ENCODE measurements at regions not wholly inside any gene's neighbourhood (a gene's known extent, or its start where the extent isn't known, plus 50 kb on each side); places are given as distances from the start of the nearest gene placed in this dataset.

GRCh38 chr2:35292199-35292598, 1063.4 kb upstream of the CRIM1 start:
- ATAC-seq (no peak), DNase-seq (no peak), FAIRE-seq (no peak)
- H3K4me3 ChIP-seq, result no peak overlapping the region
- no peak for TF ChIP-seq CTCF (IDR thresholded peaks at IDR 0.05)
- no peak overlapping the region for H3K27ac ChIP-seq
- H3K36me3 ChIP-seq, result no peaks in the 10 kb centered on the region
- H3K27me3 ChIP-seq, result no peaks in the 10 kb centered on the region
- WGBS, 2 donors, result 71 to 93% methylated on average over 2 of the region's 2 CpGs
- H3K9me3 ChIP-seq, result no peaks in the 10 kb centered on the region
- H3K4me1 ChIP-seq, result no peaks in the 10 kb centered on the region
- intact Hi-C loops (cut with DNase I), result no loop called here

DNA sequence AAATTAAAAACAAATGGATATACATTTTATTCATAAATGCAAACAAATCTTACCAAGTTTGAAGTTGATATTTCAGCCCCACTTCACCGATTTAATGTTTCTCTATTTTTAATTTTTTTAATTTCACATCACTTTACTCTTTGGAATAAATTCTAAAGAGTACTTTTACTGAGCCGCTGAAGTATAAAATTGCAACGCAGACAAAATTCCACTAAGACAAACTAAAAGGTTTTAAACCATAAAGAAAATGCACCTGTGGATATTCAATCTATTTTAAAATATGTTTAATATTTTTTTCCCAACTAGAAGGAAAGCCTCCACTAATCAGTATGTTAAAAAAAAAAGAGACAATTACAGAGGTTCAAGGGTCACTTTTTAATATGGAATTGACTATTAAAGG, 1073.9 kb upstream of the CRIM1 start:
- TF ChIP-seq CTCF (IDR thresholded peaks at IDR 0.05), result no peak

DNA sequence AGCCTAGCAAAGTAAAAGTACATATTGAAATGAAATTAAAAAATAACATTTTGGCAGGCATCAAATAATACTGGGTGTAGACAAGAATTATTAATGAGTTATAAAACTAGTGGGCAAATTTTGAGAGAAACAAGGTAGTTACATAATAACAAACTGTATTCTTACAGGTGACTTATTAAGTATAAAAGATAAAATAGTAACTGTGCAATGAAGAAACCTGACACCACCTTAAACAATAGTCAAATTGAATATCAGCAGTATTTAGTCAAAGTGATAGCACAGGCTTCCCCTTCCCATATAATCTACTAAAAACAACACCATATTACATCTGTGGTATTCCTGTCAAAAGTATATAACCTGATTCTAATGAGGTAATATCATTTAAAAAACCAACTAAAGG, 1099.8 kb upstream of the CRIM1 start:
- ATAC-seq (peak in 2 of 4 donors; percentile 53 to 65), DNase-seq (no peak), FAIRE-seq (no peak)
- no peak overlapping the region for H3K4me3 ChIP-seq
- H3K9me3 ChIP-seq, result no peaks in the 10 kb centered on the region
- intact Hi-C loops (cut with DNase I), result no loop called here
- H3K36me3 ChIP-seq, result no peaks in the 10 kb centered on the region
- H3K27me3 ChIP-seq, result no peaks in the 10 kb centered on the region
- peak overlapping the region in 1 of 4 donors; percentile 6 for H3K27ac ChIP-seq
- peaks cover 7 to 11% (median 7%) of the 10 kb centered on the region in 3 donors for H3K4me1 ChIP-seq
- TF ChIP-seq CTCF (IDR thresholded peaks at IDR 0.05), result no peak

More for the DNA sequence above, 1073.9 kb upstream of the CRIM1 start:
- FAIRE-seq (no peak), DNase-seq (no peak), ATAC-seq (no peak)
- no peak overlapping the region for H3K27ac ChIP-seq
- intact Hi-C loops (cut with DNase I), result no loop called here
- H3K27me3 ChIP-seq, result no peaks in the 10 kb centered on the region
- no peaks in the 10 kb centered on the region for H3K36me3 ChIP-seq
- H3K4me1 ChIP-seq, result no peaks in the 10 kb centered on the region
- H3K4me3 ChIP-seq, result no peak overlapping the region
- 81 to 92% methylated on average over 3 of the region's 3 CpGs for WGBS, 2 donors
- no peaks in the 10 kb centered on the region for H3K9me3 ChIP-seq

GRCh38 chr2:35251156-35251555, 1104.4 kb upstream of the CRIM1 start:
- TF ChIP-seq CTCF (IDR thresholded peaks at IDR 0.05), result no peak
- peaks cover 5 to 9% (median 6%) of the 10 kb centered on the region in 3 donors for H3K4me1 ChIP-seq
- no peak overlapping the region for H3K4me3 ChIP-seq
- no peak overlapping the region for H3K27ac ChIP-seq
- no peak for ATAC-seq
- H3K9me3 ChIP-seq, result no peaks in the 10 kb centered on the region
- no peak for FAIRE-seq
- H3K36me3 ChIP-seq, result no peaks in the 10 kb centered on the region
- H3K27me3 ChIP-seq, result no peaks in the 10 kb centered on the region
- WGBS, 2 donors, result 70 to 81% methylated on average over 3 of the region's 3 CpGs
- DNase-seq, result no peak
- intact Hi-C loops (cut with DNase I), result no loop called here

- H3K4me1 ChIP-seq, result no peaks in the 10 kb centered on the region
- TF ChIP-seq CTCF (IDR thresholded peaks at IDR 0.05), result no peak
- intact Hi-C loops (cut with DNase I), result no loop called here
- FAIRE-seq (no peak), DNase-seq (no peak), ATAC-seq (no peak)
- WGBS, 2 donors, result 70 to 76% methylated on average over 2 of the region's 2 CpGs
- H3K27me3 ChIP-seq, result no peaks in the 10 kb centered on the region
- no peaks in the 10 kb centered on the region for H3K9me3 ChIP-seq
- H3K4me3 ChIP-seq, result no peak overlapping the region
- H3K36me3 ChIP-seq, result no peaks in the 10 kb centered on the region
- no peak overlapping the region for H3K27ac ChIP-seq
Measured at GRCh38 chr2:35246702-35247101, 1108.9 kb upstream of the CRIM1 start.
